PFSK-1 (cell line): ENCODE measurements at regions not wholly inside any gene's neighbourhood (a gene's known extent, or its start where the extent isn't known, plus 50 kb on each side); places are given as distances from the start of the nearest gene placed in this dataset.

Experiments
- FOXP2 ChIP-seq: optimal IDR thresholded peaks from 2 replicates; pipeline ENCODE3; 2011; ENCODE audit warnings: borderline replicate concordance, control low read depth, inconsistent platforms; ENCODE audit not compliant: insufficient read depth; ENCODE audit errors: extremely low read length, extremely low read depth
- POLR2AphosphoS5 ChIP-seq: IDR thresholded peaks from 2 replicates; pipeline ENCODE4 v1.6.1; 2012; ENCODE audit warnings: low read depth, mild to moderate bottlenecking, control low read depth, low read length, moderate library complexity
- REST ChIP-seq, 2 experiments: IDR thresholded peaks; 2 replicates each; pipeline versions ENCODE4 v1.6.1 to v1.8.0; 2011 to 2012; ENCODE audit warnings: low read depth in 2 of 2, low read length in 2 of 2, control low read depth in 1 of 2, inconsistent platforms in 1 of 2, mild to moderate bottlenecking in 1 of 2, moderate library complexity in 1 of 2; ENCODE audit not compliant: insufficient read depth in 1 of 2
- SIN3A ChIP-seq: IDR thresholded peaks from 2 replicates; pipeline ENCODE4 v1.6.1; 2012; ENCODE audit warnings: mild to moderate bottlenecking, low read length, moderate library complexity, borderline replicate concordance; ENCODE audit not compliant: insufficient read depth
- TAF1 ChIP-seq: IDR thresholded peaks from 2 replicates; pipeline ENCODE4 v1.6.1; 2012; ENCODE audit warnings: low read length, control low read depth, borderline replicate concordance; ENCODE audit not compliant: insufficient read depth

- no peak for TF ChIP-seq FOXP2
- no peak for TF ChIP-seq TAF1
- no peak for TF ChIP-seq POLR2AphosphoS5
- TF ChIP-seq SIN3A: no peak
- no peak for TF ChIP-seq REST (IDR thresholded peaks at IDR 0.05; ENCODE audit: insufficient read depth in 1 of 2, low read depth in 2 of 2, low read length in 2 of 2)
Measured at GRCh38 chr4:124525524-124525923, 187.0 kb downstream of the ANKRD50 start.

GRCh38 chr4:124526331-124526730 is 186.2 kb downstream of the ANKRD50 start:
- TF ChIP-seq FOXP2 (no peak), TAF1 (no peak), REST (IDR thresholded peaks at IDR 0.05; ENCODE audit: insufficient read depth in 1 of 2, low read depth in 2 of 2, low read length in 2 of 2) (no peak), SIN3A (no peak)

GRCh38 chr4:124526769-124527168 is 185.8 kb downstream of the ANKRD50 start:
- TF ChIP-seq SIN3A (no peak), POLR2AphosphoS5 (no peak), REST (IDR thresholded peaks at IDR 0.05; ENCODE audit: insufficient read depth in 1 of 2, low read depth in 2 of 2, low read length in 2 of 2) (no peak), FOXP2 (no peak), TAF1 (no peak)

DNA sequence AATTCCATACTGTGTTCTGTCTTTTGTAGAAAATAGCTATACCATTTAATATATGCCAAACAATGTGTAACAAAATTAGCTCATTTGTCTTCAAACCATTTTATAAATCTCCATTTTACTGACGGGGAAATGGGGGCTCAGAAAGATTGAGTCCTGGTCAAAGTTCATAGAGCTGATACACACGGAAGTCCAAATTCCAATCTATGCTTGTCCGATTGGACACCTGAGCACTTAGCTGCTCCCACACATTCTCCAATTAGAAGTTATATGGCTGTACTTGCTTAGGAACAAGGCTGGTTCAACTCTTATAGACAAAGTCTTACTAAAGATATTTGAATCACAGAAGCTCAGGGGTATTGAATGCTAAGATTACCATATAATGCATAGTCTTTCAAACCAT is 185.2 kb downstream of the ANKRD50 start:
- no peak for TF ChIP-seq REST (IDR thresholded peaks at IDR 0.05; ENCODE audit: insufficient read depth in 1 of 2, low read depth in 2 of 2, low read length in 2 of 2)
- no peak for TF ChIP-seq POLR2AphosphoS5
- no peak for TF ChIP-seq SIN3A
- no peak for TF ChIP-seq FOXP2
- no peak for TF ChIP-seq TAF1

- no peak for TF ChIP-seq TAF1
- no peak for TF ChIP-seq FOXP2
- TF ChIP-seq POLR2AphosphoS5: no peak
- no peak for TF ChIP-seq SIN3A
- no peak for TF ChIP-seq REST (IDR thresholded peaks at IDR 0.05; ENCODE audit: insufficient read depth in 1 of 2, low read depth in 2 of 2, low read length in 2 of 2)
Measured at GRCh38 chr4:124529131-124529530, 183.4 kb downstream of the ANKRD50 start.
